GM19351 (cell line): ENCODE measurements at regions not wholly inside any gene's neighbourhood (a gene's known extent, or its start where the extent isn't known, plus 50 kb on each side); places are given as distances from the start of the nearest gene placed in this dataset.
"Not testable (repeated sequence)": the region's sequence is repeated elsewhere in the genome, so short reads cannot be mapped to it uniquely, and the experiment has no call there.

Source experiments
- ATAC-seq: cut with Tn5 transposase; IDR thresholded peaks from one replicate; pipeline ENCODE4 v1.9.1; 2021; ENCODE audit warnings: mild to moderate bottlenecking, moderate library complexity; ENCODE audit not compliant: unreplicated experiment

GRCh38 chr10:47711428-47711827 lies 52.0 kb downstream of the SYT15B start:
- ATAC-seq: not testable (repeated sequence)

- not testable (repeated sequence) for ATAC-seq
Observed at GRCh38 chr10:47710443-47710842, 52.9 kb downstream of the SYT15B start.

- peak; percentile 98 for ATAC-seq
Observed at GRCh38 chr10:47705698-47706414, 57.5 kb downstream of the SYT15B start.

- not testable (repeated sequence) for ATAC-seq
Observed at GRCh38 chr10:47701285-47701684, 62.1 kb downstream of the SYT15B start.

- ATAC-seq: not testable (repeated sequence)
Observed at GRCh38 chr10:47699854-47700253, 63.5 kb downstream of the SYT15B start.

- ATAC-seq: not testable (repeated sequence)
Observed at GRCh38 chr10:47696170-47696569, 67.2 kb downstream of the SYT15B start.

- ATAC-seq: not testable (repeated sequence)
Observed at GRCh38 chr10:47695149-47695548, 68.2 kb downstream of the SYT15B start.

GRCh38 chr10:47690304-47690703 lies 73.1 kb downstream of the SYT15B start:
- not testable (repeated sequence) for ATAC-seq

GRCh38 chr10:47683826-47684475 lies 79.4 kb downstream of the SYT15B start:
- not testable (repeated sequence) for ATAC-seq

GRCh38 chr10:47681638-47681990 lies 81.8 kb downstream of the SYT15B start:
- not testable (repeated sequence) for ATAC-seq

GRCh38 chr10:47680848-47681637 lies 82.3 kb downstream of the SYT15B start:
- ATAC-seq: not testable (repeated sequence)

GRCh38 chr10:47676102-47676501 lies 87.3 kb downstream of the SYT15B start:
- ATAC-seq: not testable (repeated sequence)

- not testable (repeated sequence) for ATAC-seq
Observed at GRCh38 chr10:47675577-47675976, 87.8 kb downstream of the SYT15B start.

GRCh38 chr10:47673128-47673527 lies 90.3 kb downstream of the SYT15B start:
- ATAC-seq: not testable (repeated sequence)

GRCh38 chr10:47670857-47671256 lies 92.5 kb downstream of the SYT15B start:
- ATAC-seq: not testable (repeated sequence)

- not testable (repeated sequence) for ATAC-seq
Observed at GRCh38 chr10:47661955-47662577, 101.3 kb downstream of the SYT15B start.

GRCh38 chr10:47656732-47657131 lies 106.7 kb downstream of the SYT15B start:
- ATAC-seq: not testable (repeated sequence)

- ATAC-seq: not testable (repeated sequence)
Observed at GRCh38 chr10:47654161-47654560, 109.2 kb downstream of the SYT15B start.

GRCh38 chr10:47648594-47648993 lies 114.8 kb downstream of the SYT15B start:
- ATAC-seq: not testable (repeated sequence)

GRCh38 chr10:47647523-47648101 lies 115.8 kb downstream of the SYT15B start:
- not testable (repeated sequence) for ATAC-seq
